ENCODE measurements at regions not wholly inside any gene's neighbourhood (a gene's known extent, or its start where the extent isn't known, plus 50 kb on each side); places are given as distances from the start of the nearest gene placed in this dataset.

GRCh38 chr20:58017970-58018530 lies 210.4 kb downstream of the ANKRD60 start:
- no peak for DNase-seq (ENCODE audit: low spot score)

DNA sequence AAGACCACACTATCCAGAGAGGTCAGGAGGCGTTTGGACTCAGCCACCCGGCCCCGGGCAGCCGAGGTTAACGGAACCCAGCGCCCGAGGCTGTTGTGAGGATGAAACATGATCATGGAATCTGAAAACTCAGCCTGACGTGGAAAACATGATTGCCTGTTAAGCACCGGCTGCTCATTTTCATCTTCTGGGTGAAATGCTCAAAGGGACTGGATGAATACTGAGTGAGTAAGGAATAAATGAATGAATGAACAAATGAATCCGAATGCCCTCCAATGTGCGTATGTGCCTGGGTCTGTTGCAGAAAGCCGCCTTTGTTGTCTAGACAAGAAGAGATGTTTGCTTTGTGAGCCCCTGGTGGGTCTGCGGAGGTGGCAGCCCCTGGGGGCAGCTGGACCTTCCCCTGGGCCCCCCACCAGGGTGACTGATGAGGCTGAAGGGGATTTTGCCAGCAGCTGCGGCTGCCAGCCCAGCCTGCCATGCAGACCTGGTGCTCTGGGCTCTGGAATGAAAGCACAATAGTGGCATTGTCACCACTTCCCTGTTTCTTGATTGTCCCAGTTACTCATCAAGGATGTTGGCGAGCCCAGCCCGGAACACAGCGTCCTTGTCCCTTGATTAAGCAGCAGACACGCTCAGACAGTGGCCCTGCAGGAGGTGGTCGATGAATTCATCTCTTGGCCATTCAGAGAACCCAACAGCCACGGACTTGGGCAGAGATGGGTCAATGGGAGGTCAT lies 211.1 kb downstream of the ANKRD60 start:
- no peak for DNase-seq (ENCODE audit: low spot score)

DNA sequence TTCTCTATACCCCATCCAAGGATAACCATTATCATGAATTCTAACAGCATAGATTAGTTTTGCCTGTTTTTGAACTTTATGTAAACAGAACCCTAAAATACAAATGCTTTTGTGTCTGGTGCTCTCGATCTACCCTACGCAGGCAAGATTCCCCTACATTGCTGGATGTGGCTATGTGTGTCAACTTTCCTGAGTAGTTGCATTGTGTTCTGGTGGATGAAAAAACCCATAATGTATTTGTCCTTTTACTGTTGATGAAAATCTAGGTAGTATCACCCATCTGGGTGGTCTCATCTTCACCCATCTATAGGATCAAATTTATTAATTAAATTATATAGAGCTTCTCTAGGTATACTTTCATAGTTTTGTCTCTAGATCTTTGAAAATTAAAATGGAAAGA lies 211.7 kb downstream of the ANKRD60 start:
- DNase-seq (ENCODE audit: low spot score) = no peak

DNA sequence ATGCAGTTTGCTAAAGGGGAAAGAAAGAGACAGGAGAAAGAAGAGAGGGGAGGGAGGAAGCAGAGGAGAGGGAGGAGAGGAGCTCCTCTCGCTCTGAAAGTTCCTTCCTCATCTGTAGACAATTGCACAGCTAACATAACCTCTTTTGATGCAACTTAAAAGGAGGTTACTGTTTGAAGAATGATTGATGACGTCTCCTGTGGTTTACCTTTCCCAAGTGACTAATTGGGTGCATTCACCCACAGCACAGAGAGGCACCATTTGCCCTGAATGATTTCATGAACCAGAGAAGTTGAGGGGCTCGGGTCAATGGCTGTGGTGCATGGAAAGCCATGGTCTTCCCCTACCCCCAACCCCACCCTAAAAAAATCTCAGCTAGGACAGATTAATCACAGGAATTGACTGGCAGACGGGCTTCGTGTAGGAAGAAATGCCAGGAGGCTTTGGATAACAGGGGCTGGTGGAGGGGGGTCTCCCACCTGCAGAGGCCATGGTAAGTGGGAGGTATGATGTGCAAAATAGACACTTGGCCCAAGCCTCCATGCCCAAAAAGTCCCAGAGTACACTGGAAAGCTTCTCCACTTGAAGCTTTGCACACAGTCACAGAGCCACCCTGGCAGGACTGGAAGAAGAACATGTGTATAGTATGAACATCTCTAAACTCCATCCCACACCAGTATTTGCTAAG lies 213.7 kb downstream of the ANKRD60 start:
- no peak for DNase-seq (ENCODE audit: low spot score)

- DNase-seq (ENCODE audit: low spot score) = no peak
Observed at GRCh38 chr20:58012731-58013510, 215.5 kb downstream of the ANKRD60 start.

DNA sequence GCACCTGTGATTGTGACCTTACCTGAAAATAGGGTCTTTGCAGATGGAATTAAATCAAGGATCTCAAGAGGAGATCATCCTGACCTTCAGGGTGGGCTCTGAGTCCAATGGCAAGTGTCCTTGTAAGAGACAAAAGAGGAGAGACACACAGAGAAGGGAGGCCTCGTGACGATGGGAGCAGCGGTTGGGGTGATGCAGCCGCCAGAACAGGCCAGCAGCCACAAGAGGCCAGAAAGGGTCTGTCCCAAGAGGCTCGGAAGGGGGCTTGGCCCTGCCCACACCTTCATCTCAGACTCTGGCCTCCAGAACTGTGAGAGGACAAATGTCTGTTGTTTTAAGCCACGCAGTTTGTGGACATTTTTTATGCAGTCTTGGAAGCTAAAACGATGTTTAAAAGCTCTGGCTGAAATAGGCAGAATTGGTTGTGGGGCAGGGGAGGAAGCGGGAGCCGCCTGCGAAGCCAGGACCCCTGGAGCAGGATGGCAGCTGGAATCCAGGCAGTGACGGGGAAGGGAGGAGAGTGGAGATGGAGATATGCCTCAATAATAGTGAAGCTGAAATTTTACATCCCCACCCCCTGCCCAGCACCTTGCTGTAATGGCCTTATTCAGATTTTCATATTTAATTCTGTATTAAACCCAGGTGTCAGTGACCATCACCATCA lies 216.4 kb downstream of the ANKRD60 start:
- DNase-seq (ENCODE audit: low spot score) = no peak

GRCh38 chr20:58011106-58011946 lies 217.1 kb downstream of the ANKRD60 start:
- no peak for DNase-seq (ENCODE audit: low spot score)

DNA sequence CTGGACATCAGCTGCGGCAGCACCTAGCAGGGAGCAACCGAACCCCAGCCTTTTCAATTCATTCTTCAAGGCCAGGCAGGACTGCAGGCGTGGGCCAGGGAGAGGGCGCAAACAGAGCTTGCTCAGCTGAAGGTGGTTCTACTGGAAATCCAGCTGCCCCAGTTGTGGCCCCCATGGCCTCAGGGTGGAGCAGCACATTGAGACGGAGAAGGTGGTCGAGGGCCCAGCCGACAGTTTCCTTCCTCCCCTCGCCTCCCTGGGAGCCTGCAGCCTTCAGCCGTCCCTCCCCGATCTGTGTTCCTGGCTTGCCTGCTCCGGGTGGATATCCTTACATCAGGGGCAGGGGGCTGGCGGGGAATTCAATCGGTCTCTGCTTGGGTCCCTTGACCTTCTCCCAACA lies 217.8 kb downstream of the ANKRD60 start:
- DNase-seq (ENCODE audit: low spot score) = no peak

DNA sequence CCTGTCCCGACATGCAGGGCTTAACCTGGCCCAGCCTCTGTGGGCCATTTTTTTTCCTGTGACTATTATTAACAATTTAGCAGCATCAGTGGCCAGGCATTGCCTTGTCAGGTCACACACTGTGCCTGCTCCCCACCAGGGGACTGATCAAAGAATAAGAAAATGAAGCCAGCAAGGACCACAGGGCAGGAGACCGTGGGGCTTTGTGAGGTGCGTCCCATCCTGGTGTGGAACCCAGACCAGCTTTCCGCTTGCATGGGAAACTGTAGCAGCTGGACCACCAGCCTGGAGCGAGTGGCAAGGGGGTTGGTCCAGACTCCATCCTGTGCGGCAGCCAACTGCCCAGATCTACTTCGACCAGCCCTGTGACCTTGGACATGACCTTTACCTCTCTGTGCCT lies 218.3 kb downstream of the ANKRD60 start:
- DNase-seq (ENCODE audit: low spot score) = no peak

DNA sequence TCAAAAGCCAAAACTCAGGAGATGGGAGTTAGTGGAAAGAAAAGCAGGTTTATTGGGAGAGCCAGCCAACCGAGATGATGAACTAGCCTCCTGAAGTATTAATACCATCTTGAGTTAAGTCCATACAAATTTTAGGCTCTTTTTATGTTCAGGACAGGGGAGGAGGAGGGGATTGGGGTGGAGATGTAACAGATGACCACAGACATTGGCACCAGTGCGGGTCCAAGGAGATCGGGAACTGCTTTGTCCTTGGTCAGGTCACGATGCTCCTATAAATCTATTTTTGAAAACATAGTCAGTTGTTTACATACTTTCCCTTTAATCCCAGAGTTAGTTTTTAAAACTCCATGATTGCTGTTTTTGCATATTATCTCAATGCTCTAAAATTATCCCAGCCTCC lies 219.6 kb downstream of the ANKRD60 start:
- no peak for DNase-seq (ENCODE audit: low spot score)

DNA sequence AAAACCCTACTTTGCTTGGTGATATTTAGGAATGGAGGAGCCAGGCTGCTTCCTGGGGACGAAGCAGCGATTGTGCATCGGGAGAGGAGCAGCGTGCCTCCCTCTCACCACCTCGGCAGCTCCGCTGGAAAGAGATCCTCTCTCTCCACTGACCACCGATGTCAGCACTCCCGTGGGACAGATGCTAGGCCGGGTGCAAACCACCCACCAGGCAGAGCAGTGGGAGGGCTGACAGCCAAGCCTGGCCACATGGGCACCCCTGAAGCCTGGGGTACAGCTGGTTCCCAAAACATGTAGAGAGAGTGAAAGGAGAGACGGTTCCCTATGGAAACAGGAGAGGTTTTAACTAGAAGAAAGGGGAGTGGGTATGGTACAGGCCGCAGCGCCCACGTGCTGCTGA lies 220.0 kb downstream of the ANKRD60 start:
- DNase-seq (ENCODE audit: low spot score) = no peak

DNA sequence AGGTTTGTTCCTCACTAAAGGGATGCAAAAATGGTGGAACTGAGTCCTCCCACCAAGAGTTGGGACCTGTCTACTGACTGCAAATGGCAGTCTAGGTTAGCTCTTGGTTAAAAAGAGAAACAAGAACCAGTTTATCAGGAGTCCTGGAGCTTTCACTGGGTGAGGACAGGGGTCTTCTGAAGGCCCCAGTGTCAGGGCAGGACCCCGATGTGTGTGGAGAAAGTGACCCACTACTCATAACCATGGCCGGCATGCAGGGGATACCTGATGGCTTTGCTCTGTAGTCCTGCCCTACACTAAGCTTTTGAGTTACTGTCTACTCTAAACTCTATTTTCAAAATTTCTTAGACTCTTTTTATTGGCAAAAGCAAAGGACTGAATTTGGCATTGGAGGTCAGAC lies 220.5 kb downstream of the ANKRD60 start:
- DNase-seq (ENCODE audit: low spot score) = no peak

GRCh38 chr20:58006346-58007316 lies 221.8 kb downstream of the ANKRD60 start:
- DNase-seq (ENCODE audit: low spot score) = no peak

DNA sequence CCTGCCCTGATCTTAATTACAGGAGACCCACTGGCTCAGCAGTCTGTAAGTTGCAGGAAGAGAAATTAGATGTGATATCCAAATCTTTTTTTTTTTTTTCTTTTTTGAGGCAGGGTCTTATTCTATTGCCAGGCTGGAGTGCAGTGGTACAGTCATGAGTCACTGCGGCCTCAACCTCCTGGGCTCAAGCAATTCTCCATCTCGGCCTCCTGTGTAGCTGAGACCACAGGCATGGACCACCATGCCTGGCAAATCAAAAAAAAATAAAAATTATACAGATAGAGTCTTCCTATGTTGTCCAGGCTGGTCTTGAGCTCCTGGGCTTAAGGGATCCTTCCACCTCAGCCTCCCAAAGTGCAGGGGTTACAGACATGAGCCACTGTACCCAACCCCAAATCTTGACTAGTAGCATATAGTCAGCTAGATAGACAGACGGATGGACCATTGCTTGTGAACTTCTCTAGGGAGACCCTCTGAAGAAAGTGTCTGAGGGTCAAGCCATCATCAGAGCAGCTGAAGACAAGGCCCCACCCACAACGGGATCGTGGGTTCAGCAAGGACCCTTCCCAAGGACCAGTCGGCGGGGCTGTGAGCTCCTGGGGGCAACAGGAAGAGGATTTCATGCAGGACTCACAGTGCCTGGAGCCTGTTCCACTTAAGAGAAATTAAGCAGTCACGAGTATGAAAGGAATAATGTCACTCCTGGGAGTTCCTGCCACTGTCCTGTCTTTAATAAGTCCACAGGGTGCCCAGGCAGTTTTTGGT lies 222.7 kb downstream of the ANKRD60 start:
- no peak for DNase-seq (ENCODE audit: low spot score)

DNA sequence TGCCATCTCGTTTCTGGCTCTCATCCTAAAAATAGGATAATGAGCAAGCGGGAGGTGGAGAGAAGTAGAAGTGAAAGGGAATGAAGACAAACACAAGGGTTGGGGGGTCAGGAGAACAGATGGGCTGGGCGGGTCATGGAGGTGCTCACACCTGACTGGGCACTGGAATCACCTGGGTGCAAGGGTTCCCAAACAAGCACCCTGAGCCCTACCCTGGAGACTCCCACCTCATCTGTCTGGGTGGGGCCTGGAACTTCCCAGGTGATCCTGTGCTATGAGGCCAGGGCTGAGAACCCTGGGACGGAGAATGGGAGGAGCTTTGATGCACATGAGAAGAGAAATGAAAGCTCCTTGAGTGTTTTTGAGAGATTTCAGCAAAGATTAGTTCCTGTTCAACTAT lies 223.6 kb downstream of the ANKRD60 start:
- no peak for DNase-seq (ENCODE audit: low spot score)

DNA sequence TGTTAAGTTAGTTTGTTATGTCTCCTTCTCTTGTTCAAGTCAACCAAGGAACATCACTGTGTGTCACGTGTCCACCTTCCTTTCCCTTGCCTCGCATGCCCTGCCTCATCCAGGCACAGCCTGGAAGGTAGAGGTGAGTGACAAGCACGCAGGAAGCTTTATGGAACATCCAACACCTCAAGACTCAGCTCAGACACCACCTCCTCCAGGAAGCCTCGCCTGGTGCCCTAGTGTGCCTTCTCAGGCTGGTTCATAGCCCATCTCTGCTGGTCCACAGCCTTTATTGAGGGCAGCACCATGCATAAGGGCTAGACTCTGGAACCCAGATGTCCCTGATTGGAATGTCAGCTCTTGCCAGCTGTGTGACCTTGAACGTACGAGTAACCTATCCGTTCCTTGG lies 224.3 kb downstream of the ANKRD60 start:
- no peak for DNase-seq (ENCODE audit: low spot score)

DNA sequence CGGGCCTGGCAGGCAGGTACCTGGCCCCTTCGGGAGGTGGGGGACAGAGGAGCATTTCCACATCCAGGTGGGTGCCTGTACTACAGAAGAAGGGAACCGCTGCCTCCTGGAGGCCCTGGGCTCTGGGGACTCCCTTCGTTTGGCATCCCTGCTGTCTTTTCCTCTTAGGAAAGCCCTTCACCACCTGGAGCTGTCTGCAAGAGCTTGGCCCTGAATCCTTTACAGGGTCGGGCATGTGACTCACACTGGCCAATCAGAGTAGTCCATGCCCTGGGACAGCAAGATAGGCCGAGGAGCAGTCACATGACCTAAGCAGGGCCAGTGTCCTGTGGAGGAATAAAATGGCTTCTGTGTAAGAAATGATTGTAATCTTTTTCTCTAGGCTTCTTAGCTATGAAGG lies 224.9 kb downstream of the ANKRD60 start:
- DNase-seq (ENCODE audit: low spot score) = no peak

GRCh38 chr20:58002901-58003300 lies 225.6 kb downstream of the ANKRD60 start:
- no peak for DNase-seq (ENCODE audit: low spot score)

DNA sequence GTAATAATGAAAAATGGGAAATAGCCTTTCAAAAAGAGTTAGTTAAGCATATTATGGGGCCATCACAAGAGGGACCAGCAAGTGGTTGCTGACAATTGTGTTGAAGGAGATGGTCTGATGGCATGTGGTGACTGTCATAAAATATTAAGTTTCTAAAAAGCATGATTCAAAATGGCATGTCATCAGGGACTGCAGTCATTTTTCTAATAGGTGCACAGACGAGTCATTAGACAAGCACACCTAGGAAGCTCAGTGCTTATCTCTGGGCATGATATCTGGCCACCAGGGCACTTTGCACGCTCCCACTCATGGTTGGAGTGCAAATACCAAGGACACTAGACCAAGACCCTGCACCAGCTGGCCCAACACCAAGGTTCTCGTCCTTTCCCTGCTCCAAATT lies 226.5 kb downstream of the ANKRD60 start:
- no peak for DNase-seq (ENCODE audit: low spot score)

Measured in ureter (tissue), 1 donor.